Activated CD4-positive, alpha-beta T cell treated with anti-CD3 and anti-CD28 coated beads, Interleukin-2, amount 50 U/mL, for 1 hour (primary cell): ENCODE measurements at regions not wholly inside any gene's neighbourhood (a gene's known extent, or its start where the extent isn't known, plus 50 kb on each side); places are given as distances from the start of the nearest gene placed in this dataset.

ENCODE experiments used
- DNase-seq: peaks from one replicate; pipeline ENCODE4 v3.0.0-alpha.2; 2020

DNA sequence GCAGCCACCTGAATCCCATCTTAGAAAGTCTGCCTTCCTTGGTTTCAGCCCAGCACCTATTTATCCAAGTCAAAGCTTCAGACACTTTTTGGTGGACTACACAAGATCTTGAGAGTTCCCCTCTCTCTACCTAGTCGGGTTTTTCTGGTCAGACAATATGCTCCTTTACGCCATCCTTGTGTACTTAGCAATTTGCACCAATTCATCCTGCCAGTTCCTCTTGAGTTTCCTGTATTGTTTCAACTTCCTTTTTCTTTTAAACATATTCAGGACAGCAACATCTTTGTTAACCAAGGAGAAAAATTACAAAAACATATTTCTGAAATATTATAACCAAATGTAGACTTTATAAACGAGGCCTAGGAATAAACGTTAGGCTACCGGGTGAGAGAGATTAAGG is 368.2 kb upstream of the CADM1 start:
- DNase-seq: no peak

GRCh38 chr11:115871161-115871760 is 367.0 kb upstream of the CADM1 start:
- DNase-seq: no peak

- DNase-seq: no peak
These were observed 365.7 kb upstream of the CADM1 start for GRCh38 chr11:115869780-115870431.

DNA sequence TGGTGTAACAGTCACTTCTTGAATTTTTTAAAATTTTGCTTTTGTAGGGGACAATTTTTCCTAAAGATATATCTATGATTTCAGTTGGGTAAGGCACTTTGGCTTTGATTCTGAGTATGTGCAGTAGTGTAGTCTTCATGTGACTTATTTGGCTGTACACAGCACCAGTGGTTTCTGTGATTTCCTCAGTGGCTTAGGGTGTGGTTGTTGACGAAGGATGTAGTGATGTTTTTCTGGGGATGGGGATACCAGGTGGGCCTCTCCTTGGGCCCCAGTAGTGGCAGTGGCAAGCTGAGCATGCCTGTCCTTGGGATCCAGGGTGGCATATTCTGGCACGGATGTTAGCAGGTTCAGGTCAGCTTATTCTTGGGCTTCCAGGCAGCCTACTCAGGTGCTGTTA is 364.9 kb upstream of the CADM1 start:
- no peak for DNase-seq

GRCh38 chr11:115860246-115860645 is 356.0 kb upstream of the CADM1 start:
- no peak for DNase-seq

DNA sequence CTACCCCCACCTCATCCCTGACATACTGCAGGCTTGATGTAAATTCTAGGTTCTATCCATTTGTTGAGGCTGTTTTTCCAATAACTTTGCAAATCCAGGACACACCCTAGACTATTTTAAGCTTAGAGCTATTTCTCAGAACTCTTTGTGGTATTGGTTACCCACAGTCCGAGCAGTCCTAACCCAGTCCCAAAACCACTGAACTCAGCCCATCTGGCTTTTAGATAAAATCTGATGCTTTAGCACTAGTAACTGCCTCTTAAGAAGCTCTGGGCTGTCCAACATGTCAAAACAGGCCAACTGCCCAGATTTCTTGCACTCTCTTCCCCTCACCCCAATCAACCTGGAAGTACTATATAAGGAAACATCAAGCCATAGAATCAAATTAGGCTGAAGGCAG is 344.4 kb upstream of the CADM1 start:
- DNase-seq: no peak

DNA sequence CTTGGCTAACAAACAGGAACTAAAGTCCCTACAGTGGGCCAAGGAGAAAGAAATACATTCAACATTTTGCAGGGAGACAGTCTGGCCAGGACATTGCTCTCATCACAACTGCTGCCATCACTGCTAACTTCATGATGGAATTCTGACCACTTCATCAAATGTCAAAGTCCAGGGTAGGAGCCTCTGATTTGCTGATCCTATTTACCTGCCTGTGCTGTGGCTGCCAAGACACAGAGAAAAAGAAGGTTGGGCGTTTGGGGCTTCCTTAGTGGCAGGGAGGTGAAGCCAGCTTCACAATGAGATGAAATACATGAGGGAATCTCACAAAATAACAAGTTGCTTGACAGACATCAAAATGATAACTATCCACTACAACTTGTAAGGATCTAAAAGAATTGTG is 343.9 kb upstream of the CADM1 start:
- DNase-seq: no peak

DNA sequence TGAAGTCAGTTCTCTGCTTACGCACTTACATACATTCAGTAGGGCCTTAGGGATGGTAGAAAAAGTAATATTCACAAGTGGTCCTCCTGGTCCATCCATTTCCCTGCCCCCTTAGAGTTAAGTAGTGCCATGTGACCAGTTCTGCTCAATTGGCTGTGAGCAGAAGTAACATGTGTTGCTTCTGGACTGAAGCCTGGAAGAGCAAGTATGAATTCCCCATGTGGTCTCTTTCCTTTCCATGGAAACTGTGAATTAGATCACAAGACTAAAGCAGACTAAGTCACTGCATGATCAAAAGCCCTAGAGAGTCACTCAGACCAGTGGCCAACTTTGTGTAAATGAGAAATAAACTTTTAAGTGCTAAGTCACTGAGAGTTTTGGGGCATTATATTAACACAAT is 341.7 kb upstream of the CADM1 start:
- DNase-seq: no peak

DNA sequence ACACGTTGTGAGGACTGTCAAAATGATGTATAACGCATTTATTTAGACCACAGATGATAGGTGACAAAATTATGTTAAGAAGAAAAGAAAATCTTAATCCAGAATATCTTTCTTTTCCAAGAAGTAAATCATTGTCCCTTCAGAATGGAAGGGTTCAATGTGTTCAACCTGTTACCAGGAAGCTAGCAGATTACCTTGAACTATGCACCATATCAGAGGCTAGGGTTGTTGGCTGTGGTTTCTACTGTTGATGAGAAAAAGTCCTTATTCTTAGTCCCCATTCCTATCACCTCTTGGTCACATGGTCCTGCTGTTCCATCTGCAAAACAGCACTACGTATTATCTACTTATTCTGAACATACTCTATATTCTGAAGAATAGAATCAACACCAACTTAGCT is 339.5 kb upstream of the CADM1 start:
- no peak for DNase-seq

GRCh38 chr11:115843111-115843510 is 338.9 kb upstream of the CADM1 start:
- no peak for DNase-seq

DNA sequence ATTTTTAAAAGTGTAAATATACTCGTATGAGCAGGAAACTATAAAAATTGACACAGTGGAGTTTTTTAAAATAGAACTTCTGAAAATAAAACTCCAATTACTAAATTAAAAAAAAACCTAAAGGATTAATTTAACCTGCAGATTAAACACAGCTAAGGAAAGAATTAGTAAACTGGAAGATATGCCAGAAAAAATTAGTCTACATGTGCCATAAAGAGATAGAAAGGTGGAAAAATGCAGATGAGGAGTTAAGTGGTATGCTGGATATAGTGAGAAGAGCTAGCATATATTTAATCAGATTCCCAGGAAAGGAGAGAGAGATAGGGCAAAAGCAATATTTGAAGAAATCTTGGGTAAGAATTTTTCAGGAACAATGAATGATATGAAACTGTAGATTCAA is 315.8 kb upstream of the CADM1 start:
- DNase-seq: no peak

- DNase-seq: no peak
These were observed 314.8 kb upstream of the CADM1 start for GRCh38 chr11:115819014-115819413.

DNA sequence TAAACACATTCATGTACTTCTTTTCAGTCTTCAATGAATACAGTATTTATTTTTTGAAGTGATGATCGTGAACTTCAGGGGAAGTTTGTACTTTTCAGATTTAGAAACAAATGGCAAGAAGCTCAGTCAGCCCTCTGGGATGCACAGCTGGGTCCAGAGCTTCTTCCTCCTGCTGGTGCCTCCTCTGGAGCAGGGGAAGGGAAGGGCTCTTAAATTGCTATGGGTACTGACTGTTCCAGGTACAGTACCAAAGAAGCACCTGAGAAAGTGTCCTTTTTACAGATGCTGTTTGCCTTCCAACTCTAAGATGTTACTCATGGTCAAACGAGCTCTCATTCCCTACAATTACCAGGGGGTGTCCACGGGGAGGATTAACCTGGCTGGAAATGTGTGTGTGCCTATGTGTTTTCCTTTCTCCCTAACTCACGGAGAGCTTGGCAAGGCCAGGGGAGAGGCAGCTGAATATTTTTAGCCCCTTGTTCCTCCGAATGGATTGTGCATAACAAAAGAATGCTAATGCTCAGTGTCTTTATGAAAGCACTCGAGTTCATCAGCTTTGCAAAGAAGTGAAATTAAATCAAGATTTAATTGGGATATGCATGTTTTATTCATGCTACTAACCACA is 313.7 kb upstream of the CADM1 start:
- DNase-seq: no peak

DNA sequence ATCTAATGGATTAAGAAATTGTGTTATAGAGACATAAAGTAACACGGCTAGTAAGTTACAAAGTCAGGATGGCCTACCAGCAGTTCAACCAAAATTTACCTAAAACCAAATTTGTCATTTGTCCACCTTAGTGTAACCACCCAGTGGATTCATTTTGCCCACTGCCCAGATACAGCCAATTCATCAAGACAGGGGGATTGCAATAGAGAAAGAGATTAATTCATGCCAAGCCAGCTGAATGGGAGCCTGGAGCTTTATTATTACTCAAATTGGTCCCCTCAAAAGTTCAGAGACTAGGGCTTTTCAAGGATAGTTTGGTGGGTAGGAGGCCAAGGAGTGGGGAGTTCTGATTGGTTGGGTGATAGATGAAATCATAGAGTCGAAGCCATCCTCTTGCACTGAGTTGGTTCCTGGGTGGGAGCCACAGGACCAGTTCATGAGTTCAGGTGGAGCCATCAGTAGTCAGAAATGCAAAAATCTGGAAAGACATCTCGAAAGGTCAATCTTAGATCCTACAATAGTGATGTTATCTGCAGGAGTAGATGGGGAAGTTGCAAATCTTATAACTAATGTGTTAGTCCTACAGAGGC is 304.2 kb upstream of the CADM1 start:
- no peak for DNase-seq

GRCh38 chr11:115806056-115806455 is 301.8 kb upstream of the CADM1 start:
- DNase-seq: no peak

DNA sequence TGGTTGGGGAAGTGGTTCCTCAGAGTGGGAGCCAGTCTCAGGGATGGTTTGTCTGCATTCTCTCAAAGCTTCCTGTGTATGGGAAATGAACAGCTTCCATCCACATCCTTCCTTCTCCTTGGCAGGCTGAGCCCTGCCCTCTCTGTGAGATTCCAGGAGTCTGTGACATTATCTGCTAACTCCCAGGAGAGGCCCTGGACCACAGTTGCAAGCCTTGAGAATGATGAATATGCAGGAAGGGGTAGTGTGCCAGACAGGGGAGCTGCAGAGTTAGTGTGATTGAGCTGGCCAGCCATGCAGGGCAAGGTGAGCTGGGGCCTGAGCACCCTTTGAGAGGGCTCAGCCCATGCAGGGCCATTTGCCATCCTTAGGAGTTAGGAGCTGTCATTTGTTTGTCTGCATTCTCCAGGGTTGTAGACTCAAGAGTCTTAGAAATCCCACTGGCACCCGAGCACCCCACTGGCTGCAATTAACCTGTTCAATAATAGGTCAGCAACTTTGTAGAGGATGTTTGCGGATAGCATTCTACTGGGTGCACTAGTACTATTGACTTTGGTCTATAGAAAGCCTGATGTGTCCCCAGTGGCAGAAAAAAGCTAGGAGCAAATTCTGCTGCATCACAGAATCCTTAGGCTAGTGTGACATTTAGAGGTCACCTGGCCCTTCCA is 299.0 kb upstream of the CADM1 start:
- DNase-seq: no peak

GRCh38 chr11:115802641-115803040 is 298.4 kb upstream of the CADM1 start:
- no peak for DNase-seq

DNA sequence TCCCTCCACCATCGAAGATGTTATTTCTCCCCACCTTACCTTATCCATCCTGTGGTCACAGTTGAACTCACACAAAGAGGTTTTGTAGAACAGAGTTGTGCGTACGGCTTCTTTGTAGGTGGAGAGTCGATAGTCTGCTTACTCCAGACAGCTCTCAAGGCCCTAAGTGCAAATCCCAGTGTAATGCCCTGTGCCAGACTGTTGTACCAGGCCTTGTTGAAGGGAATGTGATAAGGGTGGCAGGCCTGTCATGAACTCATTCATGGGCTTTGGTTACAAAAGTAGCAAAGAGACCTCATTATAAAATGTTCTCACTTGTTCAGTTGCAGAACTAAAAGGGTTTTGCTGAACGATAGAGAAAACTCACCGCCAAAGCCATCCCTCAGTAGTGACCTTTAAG is 288.7 kb upstream of the CADM1 start:
- DNase-seq: no peak

DNA sequence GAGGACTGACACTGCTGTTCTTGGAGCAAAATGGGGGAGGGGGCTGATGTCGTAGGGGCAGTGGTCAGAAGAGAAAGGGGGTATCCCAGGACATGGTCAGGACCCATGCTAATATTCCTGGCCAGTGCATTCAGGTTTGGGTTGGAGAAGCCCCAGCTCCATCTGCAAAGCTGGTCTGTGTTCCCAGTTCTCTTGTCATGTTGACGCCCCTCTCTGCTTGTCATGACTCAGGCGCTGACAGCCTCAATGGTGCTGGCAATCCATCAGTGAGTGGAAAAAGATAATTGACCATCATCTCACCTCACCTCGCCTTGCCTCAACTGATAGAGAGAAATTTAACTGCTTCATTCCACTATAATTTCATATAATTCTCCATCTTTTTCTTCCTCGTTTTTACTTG is 283.1 kb upstream of the CADM1 start:
- DNase-seq: no peak

GRCh38 chr11:115784796-115785521 is 280.7 kb upstream of the CADM1 start:
- no peak for DNase-seq

DNA sequence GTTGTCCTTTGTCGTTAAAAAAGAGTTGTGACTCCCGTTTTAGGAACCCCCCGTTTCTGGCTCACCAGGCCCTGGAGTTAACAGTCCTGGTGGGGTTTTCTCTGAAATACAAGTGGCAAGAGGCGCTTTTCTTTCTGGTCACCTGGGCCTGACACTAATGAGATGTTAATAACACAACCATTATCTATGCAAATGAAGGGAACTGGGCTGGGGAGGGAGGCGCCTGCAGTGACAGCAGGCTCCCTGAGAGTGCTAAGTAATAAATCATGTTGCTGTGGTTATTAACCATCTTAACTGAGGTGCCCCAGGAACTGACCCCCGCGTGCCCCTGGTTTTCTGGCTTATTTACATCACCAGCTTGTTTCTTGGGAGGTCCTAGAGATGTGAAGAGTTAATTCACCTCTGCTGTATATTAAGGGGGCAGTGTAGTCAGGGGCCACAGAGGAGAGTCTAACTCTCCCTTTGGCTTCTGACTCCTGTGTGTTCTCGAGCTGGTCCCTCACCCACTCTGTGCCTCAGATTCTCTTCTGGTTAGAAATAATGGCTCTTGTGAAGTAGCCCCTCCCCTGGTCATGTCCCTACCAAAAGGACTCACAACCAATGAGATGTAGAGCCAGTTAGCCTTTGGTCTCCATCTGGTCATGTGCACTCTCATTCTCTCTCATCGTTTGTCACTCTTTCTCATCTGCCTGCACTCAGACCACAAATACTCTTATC is 276.6 kb upstream of the CADM1 start:
- no peak for DNase-seq

DNA sequence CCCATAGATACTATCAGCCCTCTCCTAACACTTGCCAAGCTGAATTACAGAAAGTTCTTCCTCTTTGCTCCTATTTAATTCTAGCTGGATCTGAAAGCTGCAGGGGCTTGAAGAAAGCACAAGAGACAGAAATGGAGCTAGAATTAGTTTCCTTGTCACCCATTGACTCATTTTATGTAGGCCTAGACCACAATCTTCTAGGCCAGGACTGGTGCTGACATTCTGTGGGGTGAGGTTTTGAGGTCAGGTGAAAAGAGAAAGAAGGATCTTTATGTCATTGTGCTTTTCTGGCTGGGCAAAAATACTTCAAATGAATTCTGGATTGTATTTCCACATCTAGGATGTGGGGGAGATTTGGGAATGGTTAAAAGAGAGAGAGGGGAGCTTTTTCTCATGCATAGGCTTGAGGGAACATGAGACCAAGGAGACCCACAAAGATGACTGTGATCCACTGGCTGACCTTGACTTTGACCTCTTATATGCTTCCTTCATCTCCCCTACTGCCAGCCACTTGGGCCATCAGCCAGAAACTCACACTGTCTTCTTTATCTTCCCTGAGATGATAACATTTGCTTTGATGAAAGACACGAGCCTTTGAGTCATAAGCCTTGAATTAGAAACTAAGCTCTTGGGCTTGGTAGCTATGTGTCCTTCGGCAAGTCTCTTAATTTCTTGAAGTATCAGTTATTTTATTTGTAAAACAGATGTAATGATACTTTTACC is 274.9 kb upstream of the CADM1 start:
- DNase-seq: no peak
